ENCODE measurements at regions not wholly inside any gene's neighbourhood (a gene's known extent, or its start where the extent isn't known, plus 50 kb on each side); places are given as distances from the start of the nearest gene placed in this dataset.

GRCh38 chrY:7449860-7450259 lies 538.3 kb upstream of the AMELY start:
- Histone ChIP-seq H3K79me1 (ENCODE audit: low read length) (no peaks in the 10 kb centered on the region), H3K36me3 (ENCODE audit: control insufficient read depth, insufficient read depth, low read length) (no peaks in the 10 kb centered on the region), H2AK5ac (ENCODE audit: low read length) (no peak overlapping the region), H3K18ac (ENCODE audit: low read length) (no peak overlapping the region), H3K4me1 (ENCODE audit: control insufficient read depth, low read depth, low read length) (no peaks in the 10 kb centered on the region), H3K9ac (ENCODE audit: low read length) (no peak overlapping the region), H2BK120ac (ENCODE audit: low read depth, low read length) (no peak overlapping the region), H2BK15ac (replicated peaks; ENCODE audit: low read depth) (no peak overlapping the region), H3K4me2 (ENCODE audit: low read length) (no peak overlapping the region), H3K27ac (ENCODE audit: low read depth, low read length) (no peak overlapping the region), H3K4me3 (ENCODE audit: low read length) (no peak overlapping the region), H3K23ac (ENCODE audit: low read length) (no peak overlapping the region), H3K27me3 (ENCODE audit: insufficient read depth, low read length, poor library complexity) (no peaks in the 10 kb centered on the region), H3K79me2 (ENCODE audit: control insufficient read depth, insufficient read depth, low read length) (no peaks in the 10 kb centered on the region), H2BK5ac (ENCODE audit: low read length) (no peak overlapping the region), H3K4ac (ENCODE audit: low read depth, low read length) (no peak overlapping the region), H3K56ac (ENCODE audit: low read length) (no peak overlapping the region), H4K8ac (ENCODE audit: low read depth, low read length) (no peak overlapping the region), H4K5ac (ENCODE audit: low read length) (no peak overlapping the region)
- no peak for DNase-seq
- no CpG with 5 or more reads among the region's 2 CpGs for WGBS (ENCODE audit: extremely low coverage, insufficient coverage, low lambda C conversion rate)

GRCh38 chrY:7448687-7449086 lies 537.1 kb upstream of the AMELY start:
- no CpG with 5 or more reads among the region's 3 CpGs for WGBS (ENCODE audit: extremely low coverage, insufficient coverage, low lambda C conversion rate)
- H3K18ac ChIP-seq (ENCODE audit: low read length) = no peak overlapping the region
- no peak overlapping the region for H4K5ac ChIP-seq (ENCODE audit: low read length)
- no peak overlapping the region for H3K4ac ChIP-seq (ENCODE audit: low read depth, low read length)
- no peaks in the 10 kb centered on the region for H3K27me3 ChIP-seq (ENCODE audit: insufficient read depth, low read length, poor library complexity)
- no peaks in the 10 kb centered on the region for H3K36me3 ChIP-seq (ENCODE audit: control insufficient read depth, insufficient read depth, low read length)
- no peak overlapping the region for H3K23ac ChIP-seq (ENCODE audit: low read length)
- H3K27ac ChIP-seq (ENCODE audit: low read depth, low read length) = no peak overlapping the region
- H4K8ac ChIP-seq (ENCODE audit: low read depth, low read length) = no peak overlapping the region
- no peak overlapping the region for H3K56ac ChIP-seq (ENCODE audit: low read length)
- no peaks in the 10 kb centered on the region for H3K79me1 ChIP-seq (ENCODE audit: low read length)
- H3K4me2 ChIP-seq (ENCODE audit: low read length) = no peak overlapping the region
- H3K4me1 ChIP-seq (ENCODE audit: control insufficient read depth, low read depth, low read length) = no peaks in the 10 kb centered on the region
- H2AK5ac ChIP-seq (ENCODE audit: low read length) = no peak overlapping the region
- H2BK15ac ChIP-seq (replicated peaks; ENCODE audit: low read depth) = no peak overlapping the region
- no peak overlapping the region for H2BK5ac ChIP-seq (ENCODE audit: low read length)
- H3K9ac ChIP-seq (ENCODE audit: low read length) = no peak overlapping the region
- DNase-seq = no peak
- no peak overlapping the region for H2BK120ac ChIP-seq (ENCODE audit: low read depth, low read length)
- H3K79me2 ChIP-seq (ENCODE audit: control insufficient read depth, insufficient read depth, low read length) = no peaks in the 10 kb centered on the region
- H3K4me3 ChIP-seq (ENCODE audit: low read length) = no peak overlapping the region

- Histone ChIP-seq H3K27ac (ENCODE audit: low read depth, low read length) (no peak overlapping the region), H3K27me3 (ENCODE audit: insufficient read depth, low read length, poor library complexity) (no peaks in the 10 kb centered on the region), H2AK5ac (ENCODE audit: low read length) (no peak overlapping the region), H3K18ac (ENCODE audit: low read length) (no peak overlapping the region), H3K9ac (ENCODE audit: low read length) (no peak overlapping the region), H4K8ac (ENCODE audit: low read depth, low read length) (no peak overlapping the region), H2BK5ac (ENCODE audit: low read length) (no peak overlapping the region), H3K4ac (ENCODE audit: low read depth, low read length) (no peak overlapping the region), H3K4me3 (ENCODE audit: low read length) (no peak overlapping the region), H4K5ac (ENCODE audit: low read length) (no peak overlapping the region), H3K79me1 (ENCODE audit: low read length) (no peaks in the 10 kb centered on the region), H3K4me1 (ENCODE audit: control insufficient read depth, low read depth, low read length) (no peaks in the 10 kb centered on the region), H3K23ac (ENCODE audit: low read length) (no peak overlapping the region), H3K36me3 (ENCODE audit: control insufficient read depth, insufficient read depth, low read length) (no peaks in the 10 kb centered on the region), H2BK120ac (ENCODE audit: low read depth, low read length) (no peak overlapping the region), H3K79me2 (ENCODE audit: control insufficient read depth, insufficient read depth, low read length) (no peaks in the 10 kb centered on the region), H2BK15ac (replicated peaks; ENCODE audit: low read depth) (no peak overlapping the region), H3K56ac (ENCODE audit: low read length) (no peak overlapping the region), H3K4me2 (ENCODE audit: low read length) (no peak overlapping the region)
- no CpG with 5 or more reads among the region's 8 CpGs for WGBS (ENCODE audit: extremely low coverage, insufficient coverage, low lambda C conversion rate)
- no peak for DNase-seq
Measured at GRCh38 chrY:7447881-7448516, 536.4 kb upstream of the AMELY start.

- no peak overlapping the region for H3K27ac ChIP-seq (ENCODE audit: low read depth, low read length)
- no peak overlapping the region for H3K4me3 ChIP-seq (ENCODE audit: low read length)
- no peaks in the 10 kb centered on the region for H3K79me1 ChIP-seq (ENCODE audit: low read length)
- no peak overlapping the region for H2BK15ac ChIP-seq (replicated peaks; ENCODE audit: low read depth)
- H3K4ac ChIP-seq (ENCODE audit: low read depth, low read length) = no peak overlapping the region
- H3K4me1 ChIP-seq (ENCODE audit: control insufficient read depth, low read depth, low read length) = no peaks in the 10 kb centered on the region
- no peak overlapping the region for H4K8ac ChIP-seq (ENCODE audit: low read depth, low read length)
- H4K5ac ChIP-seq (ENCODE audit: low read length) = no peak overlapping the region
- H3K36me3 ChIP-seq (ENCODE audit: control insufficient read depth, insufficient read depth, low read length) = no peaks in the 10 kb centered on the region
- no peak overlapping the region for H2AK5ac ChIP-seq (ENCODE audit: low read length)
- DNase-seq = no peak
- no peak overlapping the region for H3K18ac ChIP-seq (ENCODE audit: low read length)
- H2BK120ac ChIP-seq (ENCODE audit: low read depth, low read length) = no peak overlapping the region
- no peak overlapping the region for H2BK5ac ChIP-seq (ENCODE audit: low read length)
- WGBS (ENCODE audit: extremely low coverage, insufficient coverage, low lambda C conversion rate) = no CpG with 5 or more reads among the region's 3 CpGs
- H3K56ac ChIP-seq (ENCODE audit: low read length) = no peak overlapping the region
- no peaks in the 10 kb centered on the region for H3K27me3 ChIP-seq (ENCODE audit: insufficient read depth, low read length, poor library complexity)
- no peak overlapping the region for H3K4me2 ChIP-seq (ENCODE audit: low read length)
- H3K23ac ChIP-seq (ENCODE audit: low read length) = no peak overlapping the region
- no peaks in the 10 kb centered on the region for H3K79me2 ChIP-seq (ENCODE audit: control insufficient read depth, insufficient read depth, low read length)
- no peak overlapping the region for H3K9ac ChIP-seq (ENCODE audit: low read length)
Measured at GRCh38 chrY:7444141-7444540, 532.6 kb upstream of the AMELY start.

- H3K4me2 ChIP-seq (ENCODE audit: low read length) = no peak overlapping the region
- no peaks in the 10 kb centered on the region for H3K4me1 ChIP-seq (ENCODE audit: control insufficient read depth, low read depth, low read length)
- H3K79me2 ChIP-seq (ENCODE audit: control insufficient read depth, insufficient read depth, low read length) = no peaks in the 10 kb centered on the region
- H2AK5ac ChIP-seq (ENCODE audit: low read length) = no peak overlapping the region
- no peak overlapping the region for H3K23ac ChIP-seq (ENCODE audit: low read length)
- no peaks in the 10 kb centered on the region for H3K36me3 ChIP-seq (ENCODE audit: control insufficient read depth, insufficient read depth, low read length)
- no peak overlapping the region for H2BK120ac ChIP-seq (ENCODE audit: low read depth, low read length)
- no peaks in the 10 kb centered on the region for H3K27me3 ChIP-seq (ENCODE audit: insufficient read depth, low read length, poor library complexity)
- no peak overlapping the region for H3K9ac ChIP-seq (ENCODE audit: low read length)
- DNase-seq = no peak
- no peak overlapping the region for H2BK15ac ChIP-seq (replicated peaks; ENCODE audit: low read depth)
- no peaks in the 10 kb centered on the region for H3K79me1 ChIP-seq (ENCODE audit: low read length)
- H2BK5ac ChIP-seq (ENCODE audit: low read length) = no peak overlapping the region
- H3K4me3 ChIP-seq (ENCODE audit: low read length) = no peak overlapping the region
- no peak overlapping the region for H4K5ac ChIP-seq (ENCODE audit: low read length)
- no peak overlapping the region for H3K18ac ChIP-seq (ENCODE audit: low read length)
- no peak overlapping the region for H4K8ac ChIP-seq (ENCODE audit: low read depth, low read length)
- H3K4ac ChIP-seq (ENCODE audit: low read depth, low read length) = no peak overlapping the region
- no peak overlapping the region for H3K56ac ChIP-seq (ENCODE audit: low read length)
- no peak overlapping the region for H3K27ac ChIP-seq (ENCODE audit: low read depth, low read length)
- no CpG with 5 or more reads among the region's 4 CpGs for WGBS (ENCODE audit: extremely low coverage, insufficient coverage, low lambda C conversion rate)
Measured at GRCh38 chrY:7440796-7441530, 529.4 kb upstream of the AMELY start.

GRCh38 chrY:7437086-7437485 lies 525.5 kb upstream of the AMELY start:
- Histone ChIP-seq H3K4ac (ENCODE audit: low read depth, low read length) (no peak overlapping the region), H3K18ac (ENCODE audit: low read length) (no peak overlapping the region), H3K23ac (ENCODE audit: low read length) (no peak overlapping the region), H3K79me2 (ENCODE audit: control insufficient read depth, insufficient read depth, low read length) (no peaks in the 10 kb centered on the region), H3K27me3 (ENCODE audit: insufficient read depth, low read length, poor library complexity) (no peaks in the 10 kb centered on the region), H3K56ac (ENCODE audit: low read length) (no peak overlapping the region), H3K36me3 (ENCODE audit: control insufficient read depth, insufficient read depth, low read length) (no peaks in the 10 kb centered on the region), H4K8ac (ENCODE audit: low read depth, low read length) (no peak overlapping the region), H2BK15ac (replicated peaks; ENCODE audit: low read depth) (no peak overlapping the region), H3K79me1 (ENCODE audit: low read length) (no peaks in the 10 kb centered on the region), H3K4me3 (ENCODE audit: low read length) (no peak overlapping the region), H4K5ac (ENCODE audit: low read length) (no peak overlapping the region), H2BK5ac (ENCODE audit: low read length) (no peak overlapping the region), H3K9ac (ENCODE audit: low read length) (no peak overlapping the region), H3K4me2 (ENCODE audit: low read length) (no peak overlapping the region), H3K27ac (ENCODE audit: low read depth, low read length) (no peak overlapping the region), H3K4me1 (ENCODE audit: control insufficient read depth, low read depth, low read length) (no peaks in the 10 kb centered on the region), H2BK120ac (ENCODE audit: low read depth, low read length) (no peak overlapping the region), H2AK5ac (ENCODE audit: low read length) (no peak overlapping the region)
- no peak for DNase-seq
- no CpG with 5 or more reads among the region's 1 CpG for WGBS (ENCODE audit: extremely low coverage, insufficient coverage, low lambda C conversion rate)
